Tibial nerve (tissue), 3 donors: ENCODE measurements at regions not wholly inside any gene's neighbourhood (a gene's known extent, or its start where the extent isn't known, plus 50 kb on each side); places are given as distances from the start of the nearest gene placed in this dataset.

Experiments
- CTCF ChIP-seq, 5 experiments: fragments of 200-600 bp in 3 of 5; fragments of 450-650 bp in 2 of 5; sonication (generic) in 3 of 5; IDR thresholded peaks; one replicate each; pipeline ENCODE4 v1.5.1; 2016 to 2019; ENCODE audit warnings: antibody characterized with exemption in 5 of 5, mild to moderate bottlenecking in 3 of 5, moderate library complexity in 2 of 5
- POLR2A ChIP-seq, 2 donors: fragments of 450-650 bp; IDR thresholded peaks; one replicate each; pipeline ENCODE4 v1.6.1; 2017; ENCODE audit warnings: antibody characterized with exemption in 2 of 2, mild to moderate bottlenecking in 2 of 2, moderate library complexity in 2 of 2

GRCh38 chr22:25405841-25406509 lies 158.5 kb upstream of the GRK3 start:
- TF ChIP-seq CTCF (IDR thresholded peaks at IDR 0.05) (no peak), POLR2A (IDR thresholded peaks at IDR 0.05) (no peak)
